WTC11 (cell line): ENCODE measurements at regions not wholly inside any gene's neighbourhood (a gene's known extent, or its start where the extent isn't known, plus 50 kb on each side); places are given as distances from the start of the nearest gene placed in this dataset.

Source experiments
- ATAC-seq: fragments of 200-7000 bp; cut with Tn5 transposase; 2 replicates; pipeline ENCODE4 v1.10.0; 2021; ENCODE audit warnings: mild to moderate bottlenecking, moderate library complexity
- CTCF ChIA-PET: fragments of 300-600 bp; sonication (Branson Sonifier 250); formaldehyde crosslinking; loops from one replicate; lab custom pipeline; 2021; ENCODE audit warnings: antibody characterized with exemption; lab: Charles Lee
- POLR2A ChIA-PET: fragments of 350-600 bp; sonication (Branson Sonifier 250); formaldehyde crosslinking; loops from one replicate; lab custom pipeline; 2021; ENCODE audit warnings: antibody characterized with exemption; lab: Charles Lee
- DNase-seq: peaks from one replicate; pipeline ENCODE4 v3.0.0; 2021; ENCODE audit warnings: low spot score
- H3K27ac Mint-ChIP-seq: 2 replicates; pipeline ENCODE4 v1.8.0; 2021; ENCODE audit warnings: mixed read lengths
- H3K27me3 Mint-ChIP-seq: 2 replicates; pipeline ENCODE4 v1.8.0; 2021; ENCODE audit warnings: low read depth, mild to moderate bottlenecking, moderate library complexity, mixed read lengths
- H3K36me3 Mint-ChIP-seq: 2 replicates; pipeline ENCODE4 v1.8.0; 2021; ENCODE audit warnings: mixed read lengths
- H3K4me1 Mint-ChIP-seq: 2 replicates; pipeline ENCODE4 v1.8.0; 2022; ENCODE audit warnings: mixed read lengths
- H3K4me3 Mint-ChIP-seq: 2 replicates; pipeline ENCODE4 v1.8.0; 2021; ENCODE audit warnings: mild to moderate bottlenecking, moderate library complexity, mixed read lengths
- H3K9me3 Mint-ChIP-seq: 2 replicates; pipeline ENCODE4 v1.8.0; 2021; ENCODE audit warnings: mixed read lengths
- ATF2 ChIP-seq: sonication (generic); formaldehyde crosslinking; IDR thresholded peaks from 2 replicates; pipeline ENCODE4 v1.8.1; 2022; ENCODE audit warnings: low read depth, missing genetic modification reagents, borderline replicate concordance
- CDX4 ChIP-seq: fragments of 250-450 bp; sonication (Bioruptor Pico); IDR thresholded peaks from 2 replicates; pipeline ENCODE4 v1.9.0; 2021; ENCODE audit warnings: moderate library complexity, mild to moderate bottlenecking, inconsistent platforms, borderline replicate concordance
- CREM ChIP-seq: sonication (generic); formaldehyde crosslinking; IDR thresholded peaks from 2 replicates; pipeline ENCODE4 v1.8.1; 2022; ENCODE audit warnings: mild to moderate bottlenecking, missing genetic modification reagents, moderate library complexity
- E2F4 ChIP-seq: sonication (generic); formaldehyde crosslinking; IDR thresholded peaks from 2 replicates; pipeline ENCODE4 v1.8.1; 2022; ENCODE audit warnings: low read depth, mild to moderate bottlenecking, moderate library complexity, missing genetic modification reagents, borderline replicate concordance
- ESRRA ChIP-seq: sonication (generic); formaldehyde crosslinking; IDR thresholded peaks from 2 replicates; pipeline ENCODE4 v1.8.1; 2022; ENCODE audit warnings: mild to moderate bottlenecking, missing genetic modification reagents, borderline replicate concordance
- FOXJ3 ChIP-seq: sonication (generic); formaldehyde crosslinking; IDR thresholded peaks from 2 replicates; pipeline ENCODE4 v1.9.0; 2021; ENCODE audit warnings: missing genetic modification reagents, mild to moderate bottlenecking, borderline replicate concordance
- FOXK1 ChIP-seq: sonication (generic); formaldehyde crosslinking; IDR thresholded peaks from 2 replicates; pipeline ENCODE4 v1.8.0; 2022; ENCODE audit warnings: mild to moderate bottlenecking, moderate library complexity, missing genetic modification reagents
- GRHL2 ChIP-seq: fragments of 250-450 bp; sonication (Bioruptor Pico); IDR thresholded peaks from 2 replicates; pipeline ENCODE4 v1.8.0; 2022; ENCODE audit warnings: mild to moderate bottlenecking, moderate library complexity; ENCODE audit not compliant: insufficient replicate concordance, severe bottlenecking
- HMGA2 ChIP-seq: fragments of 250-450 bp; sonication (Bioruptor Pico); IDR thresholded peaks from 2 replicates; pipeline ENCODE4 v1.4.0; 2021; ENCODE audit warnings: mild to moderate bottlenecking, moderate library complexity
- IRF1 ChIP-seq: sonication (generic); formaldehyde crosslinking; IDR thresholded peaks from 2 replicates; pipeline ENCODE4 v1.8.0; 2023; ENCODE audit warnings: missing genetic modification reagents
- JUN ChIP-seq: sonication (generic); formaldehyde crosslinking; IDR thresholded peaks from 2 replicates; pipeline ENCODE4 v1.8.0; 2023; ENCODE audit warnings: mild to moderate bottlenecking, missing genetic modification reagents
- MAX ChIP-seq: sonication (generic); formaldehyde crosslinking; IDR thresholded peaks from 2 replicates; pipeline ENCODE4 v1.8.0; 2022; ENCODE audit warnings: mild to moderate bottlenecking, missing genetic modification reagents
- NFATC4 ChIP-seq: fragments of 250-450 bp; sonication (Bioruptor Pico); IDR thresholded peaks from 2 replicates; pipeline ENCODE4 v1.9.0; 2021; ENCODE audit warnings: mild to moderate bottlenecking
- NR1H2 ChIP-seq: sonication (generic); formaldehyde crosslinking; IDR thresholded peaks from 2 replicates; pipeline ENCODE4 v1.9.0; 2021; ENCODE audit warnings: mild to moderate bottlenecking, moderate library complexity, missing genetic modification reagents
- NR3C1 ChIP-seq: sonication (generic); formaldehyde crosslinking; conservative IDR thresholded peaks from 2 replicates; pipeline ENCODE4 v1.8.1; 2023; ENCODE audit warnings: low read depth, mild to moderate bottlenecking, missing genetic modification reagents
- RORB ChIP-seq: fragments of 250-450 bp; sonication (Bioruptor Pico); IDR thresholded peaks from 2 replicates; pipeline ENCODE4 v1.9.0; 2021; ENCODE audit warnings: mild to moderate bottlenecking
- SOX15 ChIP-seq: fragments of 250-450 bp; sonication (Bioruptor Pico); IDR thresholded peaks from 2 replicates; pipeline ENCODE4 v1.9.0; 2021; ENCODE audit warnings: mild to moderate bottlenecking
- USF1 ChIP-seq: sonication (generic); formaldehyde crosslinking; IDR thresholded peaks from 2 replicates; pipeline ENCODE4 v1.8.0; 2022; ENCODE audit warnings: mild to moderate bottlenecking, missing genetic modification reagents
- USF2 ChIP-seq: sonication (generic); formaldehyde crosslinking; IDR thresholded peaks from 2 replicates; pipeline ENCODE4 v1.8.1; 2023; ENCODE audit warnings: mild to moderate bottlenecking, missing genetic modification reagents, moderate library complexity
- ZNF138 ChIP-seq: sonication (generic); formaldehyde crosslinking; conservative IDR thresholded peaks from 2 replicates; pipeline ENCODE4 v1.8.1; 2022; ENCODE audit warnings: mild to moderate bottlenecking, moderate library complexity, missing genetic modification reagents
- ZNF232 ChIP-seq: sonication (generic); formaldehyde crosslinking; IDR thresholded peaks from 2 replicates; pipeline ENCODE4 v1.8.0; 2022; ENCODE audit warnings: mild to moderate bottlenecking, missing genetic modification reagents
- ZNF263 ChIP-seq: sonication (generic); formaldehyde crosslinking; IDR thresholded peaks from 2 replicates; pipeline ENCODE4 v1.8.1; 2022; ENCODE audit warnings: low read depth, mild to moderate bottlenecking, moderate library complexity, missing genetic modification reagents
- ZNF416 ChIP-seq: fragments of 250-450 bp; sonication (Bioruptor Pico); IDR thresholded peaks from 2 replicates; pipeline ENCODE4 v1.9.0; 2021; ENCODE audit warnings: mild to moderate bottlenecking, inconsistent platforms

GRCh38 chr7:94284104-94284503 lies 110.6 kb upstream of the COL1A2 start:
- ATAC-seq, result no peak

GRCh38 chr7:94286111-94286510 lies 108.6 kb upstream of the COL1A2 start:
- no peaks in the 10 kb centered on the region for H3K27me3 Mint-ChIP-seq
- ChIA-PET CTCF (interaction anchor here (0.9 to 7.7 kb wide), 5 partner anchors 12 to 151 kb away, joined by 3 to 380 read pairs (median 5); partner anchors contain the start of gene COL1A2), POLR2A (no interaction called here)
- ATAC-seq (no peak), DNase-seq (no peak)
- no peak overlapping the region for H3K27ac Mint-ChIP-seq
- peaks cover 8% of the 10 kb centered on the region for H3K4me1 Mint-ChIP-seq
- no peak overlapping the region for H3K4me3 Mint-ChIP-seq
- no peaks in the 10 kb centered on the region for H3K9me3 Mint-ChIP-seq
- TF ChIP-seq FOXJ3 (CRISPR knock-in tag) (no peak), ESRRA (CRISPR knock-in tag) (no peak), E2F4 (CRISPR knock-in tag) (no peak), MAX (CRISPR knock-in tag) (no peak), USF1 (CRISPR knock-in tag) (no peak), JUN (no peak), CDX4 (CRISPR knock-in tag) (no peak)
- no peaks in the 10 kb centered on the region for H3K36me3 Mint-ChIP-seq

More at GRCh38 chr7:94284104-94284503, 110.6 kb upstream of the COL1A2 start:
- CTCF ChIA-PET, result interaction anchor here (0.9 to 7.7 kb wide), 2 partner anchors 8 to 112 kb away, joined by 3 to 380 read pairs; partner anchors contain the start of gene COL1A2
- Mint-ChIP-seq H3K9me3 (no peaks in the 10 kb centered on the region), H3K4me3 (no peak overlapping the region)
- TF ChIP-seq RORB, result no peak
- TF ChIP-seq IRF1 (CRISPR knock-in tag), result no peak
- no peak for TF ChIP-seq NR1H2 (CRISPR knock-in tag)
- no peak for TF ChIP-seq CREM
- no peak for TF ChIP-seq CDX4 (CRISPR knock-in tag)
- no peak for TF ChIP-seq ZNF138 (CRISPR knock-in tag)
- no peak for TF ChIP-seq FOXK1
- TF ChIP-seq USF2, result no peak
- no peak for TF ChIP-seq ATF2 (CRISPR knock-in tag)
- no peak for TF ChIP-seq SOX15 (CRISPR knock-in tag)
- no peak for TF ChIP-seq ZNF416 (CRISPR knock-in tag)
- no peak for TF ChIP-seq NFATC4 (CRISPR knock-in tag)
- no peak for TF ChIP-seq NR3C1
- no peak for TF ChIP-seq ESRRA (CRISPR knock-in tag)
- TF ChIP-seq ZNF263, result no peak
- TF ChIP-seq ZNF232, result no peak
- no peak for TF ChIP-seq GRHL2 (CRISPR knock-in tag)
- TF ChIP-seq HMGA2 (CRISPR knock-in tag), result no peak
- TF ChIP-seq, all 79 proteins: peak for 0
- Mint-ChIP-seq H3K27ac (no peak overlapping the region), H3K4me1 (peaks cover under 1% of the 10 kb centered on the region), H3K36me3 (no peaks in the 10 kb centered on the region), H3K27me3 (no peaks in the 10 kb centered on the region)
- DNase-seq, result no peak
- POLR2A ChIA-PET, result no interaction called here
